ENCODE measurements at regions not wholly inside any gene's neighbourhood (a gene's known extent, or its start where the extent isn't known, plus 50 kb on each side); places are given as distances from the start of the nearest gene placed in this dataset.

- Histone ChIP-seq H3K23ac (ENCODE audit: low read depth, low read length) (no peak overlapping the region), H3K9ac (ENCODE audit: low read depth, low read length) (no peak overlapping the region), H2BK5ac (ENCODE audit: low read depth, low read length, poor library complexity, severe bottlenecking) (no peak overlapping the region), H4K5ac (ENCODE audit: low read depth, low read length) (no peak overlapping the region), H4K20me1 (ENCODE audit: insufficient read depth, low read length) (no peaks in the 10 kb centered on the region), H3K79me1 (ENCODE audit: low read depth in 1 of 2, low read length in 2 of 2) (no peaks in the 10 kb centered on the region), H3K9me1 (ENCODE audit: insufficient read depth, low read length) (no peaks in the 10 kb centered on the region), H3K9me3 (ENCODE audit: control insufficient read depth, insufficient read depth, low read length) (peaks cover 4% of the 10 kb centered on the region), H2AFZ (replicated peaks; ENCODE audit: low read length, poor library complexity) (no peak overlapping the region), H2BK20ac (ENCODE audit: low read depth, low read length) (no peak overlapping the region), H4K91ac (ENCODE audit: insufficient read depth, low read depth, low read length) (no peak overlapping the region), H3K4me2 (ENCODE audit: low read depth, low read length) (no peak overlapping the region), H3K4ac (ENCODE audit: low read depth, low read length) (no peak overlapping the region), H3K14ac (replicated peaks; ENCODE audit: low read depth, low read length) (no peak overlapping the region), H2BK120ac (ENCODE audit: low read depth, low read length) (no peak overlapping the region), H3K27ac (ENCODE audit: insufficient read depth, low read length) (no peak overlapping the region), H2AK9ac (replicated peaks; ENCODE audit: low read depth, low read length, poor library complexity) (no peak overlapping the region), H3K36me3 (ENCODE audit: control insufficient read depth, insufficient read depth, low read length) (no peaks in the 10 kb centered on the region), H2BK15ac (ENCODE audit: low read depth, low read length) (no peak overlapping the region), H3K4me1 (ENCODE audit: control insufficient read depth, insufficient read depth, low read length) (no peaks in the 10 kb centered on the region), H3K18ac (ENCODE audit: low read depth, low read length) (no peak overlapping the region), H4K8ac (ENCODE audit: low read depth in 2 of 2, low read length in 2 of 2) (no peak overlapping the region), H2AK5ac (ENCODE audit: low read depth, low read length) (no peak overlapping the region), H3K27me3 (ENCODE audit: control insufficient read depth, insufficient read depth, low read length) (no peaks in the 10 kb centered on the region), H3K4me3 (ENCODE audit: insufficient read depth, low read depth, low read length) (no peak overlapping the region), H3K56ac (ENCODE audit: extremely low read depth, insufficient read depth, low read length) (no peak overlapping the region)
- POLR2A ChIA-PET (ENCODE audit: unreplicated experiment), result no interaction called here
- no peak for TF ChIP-seq NFE2L2 (IDR thresholded peaks at IDR 0.05; ENCODE audit: low read depth, low read length)
- TF ChIP-seq CHD1 (IDR thresholded peaks at IDR 0.05; ENCODE audit: low read depth, low read length), result no peak
- no peak for TF ChIP-seq SMC3 (IDR thresholded peaks at IDR 0.05; ENCODE audit: low read depth, low read length)
- no peak for TF ChIP-seq BHLHE40 (IDR thresholded peaks at IDR 0.05; ENCODE audit: low read depth, low read length)
- no peak for TF ChIP-seq FOS (IDR thresholded peaks at IDR 0.05; ENCODE audit: low read depth, low read length)
- TF ChIP-seq MAFK (IDR thresholded peaks at IDR 0.05; ENCODE audit: low read depth, low read length), result no peak
- TF ChIP-seq ELK1 (IDR thresholded peaks at IDR 0.05; ENCODE audit: borderline replicate concordance, low read depth, low read length), result no peak
- no peak for TF ChIP-seq RFX5 (IDR thresholded peaks at IDR 0.05; ENCODE audit: low read depth, low read length)
- no peak for TF ChIP-seq CEBPB (IDR thresholded peaks at IDR 0.05; ENCODE audit: low read depth, low read length)
- no peak for TF ChIP-seq MXI1 (IDR thresholded peaks at IDR 0.05; ENCODE audit: borderline replicate concordance, low read depth, low read length)
- TF ChIP-seq RAD21 (IDR thresholded peaks at IDR 0.05; ENCODE audit: low read length), result no peak
- dilution Hi-C loops (cut with HindIII; ENCODE audit: low sequenced_read_pairs, unreplicated experiment), result no loop called here
- CTCF ChIA-PET, result no interaction called here
- in situ Hi-C loops (cut with MboI; ENCODE audit: low sequenced_read_pairs), result no loop called here
- BruUV-seq (replicated peaks), result no TSS peak
- intact Hi-C loops (cut with micrococcal nuclease), result no loop called here
- no peak for DNase-seq
- WGBS, 2 experiments (ENCODE audit: extremely low coverage in 2 of 2, insufficient read length in 1 of 2), result no CpG with 5 or more reads among the region's 1 CpG
- ATAC-seq (ENCODE audit: low read depth), result no peak
Measured at GRCh38 chr7:145978769-145979168, 137.8 kb upstream of the CNTNAP2 start.

All from IMR-90 (cell line).